ENCODE measurements at regions not wholly inside any gene's neighbourhood (a gene's known extent, or its start where the extent isn't known, plus 50 kb on each side); places are given as distances from the start of the nearest gene placed in this dataset.

- no peaks in the 10 kb centered on the region for H4K20me1 ChIP-seq (replicated peaks in 1 of 2; ENCODE audit: control insufficient read depth in 1 of 2, insufficient read depth in 2 of 2, low read length in 2 of 2)
- peaks cover 0 to 2% (median under 1%) of the 10 kb centered on the region in 4 experiments; a peak in 2 of 7 replicates for H3K4me1 ChIP-seq (replicated peaks in 1 of 4; ENCODE audit: control insufficient read depth in 3 of 4, insufficient read depth in 4 of 4, low read length in 3 of 4)
- no peak overlapping the region for H4K91ac ChIP-seq (replicated peaks; ENCODE audit: insufficient read length, low read length)
- no peak overlapping the region for H4K5ac ChIP-seq (ENCODE audit: insufficient read length, low read depth, low read length)
- H2BK15ac ChIP-seq (ENCODE audit: low read length), result no peak overlapping the region
- no peaks in the 10 kb centered on the region for H3K27me3 ChIP-seq (replicated peaks in 1 of 4; ENCODE audit: control insufficient read depth in 3 of 4, extremely low read depth in 1 of 4, insufficient read depth in 3 of 4, low read length in 3 of 4)
- no peak overlapping the region for H2BK5ac ChIP-seq (ENCODE audit: low read depth, low read length)
- H3K14ac ChIP-seq (ENCODE audit: insufficient read length), result no peak overlapping the region
- no peak overlapping the region for H4K8ac ChIP-seq (ENCODE audit: extremely low read depth, insufficient read depth, low read length)
- no peak overlapping the region for H3K23ac ChIP-seq (ENCODE audit: insufficient read length)
- POLR2A ChIA-PET (ENCODE audit: partially characterized antibody), result no interaction called here
- H3K4me2 ChIP-seq (ENCODE audit: insufficient read depth in 1 of 2, low read depth in 2 of 2, low read length in 2 of 2), result no peak overlapping the region
- CTCF ChIA-PET (ENCODE audit: partially characterized antibody), result no interaction called here
- H3K79me1 ChIP-seq (ENCODE audit: low read depth, low read length), result no peaks in the 10 kb centered on the region
- no peak overlapping the region for H2BK12ac ChIP-seq (ENCODE audit: low read depth, low read length)
- FAIRE-seq (no peak), DNase-seq (ENCODE audit: low read depth in 1 of 2, low spot score in 2 of 2) (no peak)
- H3K18ac ChIP-seq (ENCODE audit: extremely low read depth, low read length), result no peak overlapping the region
- H3K23me2 ChIP-seq (ENCODE audit: low read depth, low read length), result peaks cover 8% of the 10 kb centered on the region; the same call in 1 of the 2 replicates
- no peak overlapping the region for H2AK5ac ChIP-seq (ENCODE audit: low read depth, low read length)
- no peaks in the 10 kb centered on the region for H3K79me2 ChIP-seq (ENCODE audit: control insufficient read depth in 1 of 2, insufficient read depth in 2 of 2, low read length in 2 of 2)
- TF ChIP-seq RXRA (IDR thresholded peaks at IDR 0.05; ENCODE audit: insufficient read depth, low read depth, low read length) (no peak), CTCF (IDR thresholded peaks at IDR 0.05; ENCODE audit: control extremely low read depth in 1 of 3, insufficient read depth in 1 of 3, low read depth in 1 of 3, low read length in 3 of 3) (no peak), NANOG (IDR thresholded peaks at IDR 0.05; ENCODE audit: insufficient read depth, low read depth, low read length, poor library complexity, severe bottlenecking) (no peak), EGR1 (IDR thresholded peaks at IDR 0.05; ENCODE audit: borderline replicate concordance, low read depth, low read length) (no peak), POU5F1 (IDR thresholded peaks at IDR 0.05; ENCODE audit: low read depth, low read length) (no peak), HDAC6 (IDR thresholded peaks at IDR 0.05; ENCODE audit: low read depth, low read length) (no peak), KDM5A (IDR thresholded peaks at IDR 0.05; ENCODE audit: low read length) (no peak), BCL11A (IDR thresholded peaks at IDR 0.05; ENCODE audit: low read depth in 2 of 2, low read length in 2 of 2) (no peak)
- H3K4me3 ChIP-seq (ENCODE audit: extremely low read depth in 1 of 4, insufficient read depth in 2 of 4, low read depth in 3 of 4, low read length in 4 of 4), result no peak overlapping the region
- no peak overlapping the region for H2AFZ ChIP-seq (ENCODE audit: low read length)
- no peak overlapping the region for H2BK120ac ChIP-seq (replicated peaks; ENCODE audit: low read depth, low read length)
- H3K27ac ChIP-seq (ENCODE audit: low read depth, low read length), result no peak overlapping the region
- no peaks in the 10 kb centered on the region for H3K36me3 ChIP-seq (ENCODE audit: control insufficient read depth in 2 of 4, insufficient read depth in 4 of 4, low read length in 3 of 4)
- no peak overlapping the region for H2BK20ac ChIP-seq (ENCODE audit: low read length)
- no peaks in the 10 kb centered on the region for H3K9me3 ChIP-seq (ENCODE audit: insufficient read depth in 2 of 2, low read depth in 1 of 2, low read length in 1 of 2)
- 94% methylated on average over 3 of the region's 3 CpGs; no CpG with 5 or more reads in 1 of the 2 experiments for WGBS, 2 experiments (ENCODE audit: extremely low coverage in 1 of 2, insufficient coverage in 1 of 2, insufficient read length in 1 of 2, insufficient replicate concordance in 2 of 2, low coverage in 1 of 2, low lambda C conversion rate in 2 of 2, missing lambda C conversion rate in 1 of 2)
- H3K4ac ChIP-seq (replicated peaks; ENCODE audit: insufficient read length, low read depth, low read length), result no peak overlapping the region
- no peak overlapping the region for H3K56ac ChIP-seq (replicated peaks; ENCODE audit: insufficient read length, low read depth, low read length)
- no peak overlapping the region for H3K9ac ChIP-seq (replicated peaks in 1 of 4; ENCODE audit: extremely low read depth in 1 of 4, low read depth in 3 of 4, low read length in 3 of 4)
These were observed 83.3 kb upstream of the ZNF536 start for GRCh38 chr19:30288911-30289310.

All from H1 (cell line).